Neural progenitor cell (in vitro differentiated cells): ENCODE measurements at regions not wholly inside any gene's neighbourhood (a gene's known extent, or its start where the extent isn't known, plus 50 kb on each side); places are given as distances from the start of the nearest gene placed in this dataset.

ENCODE experiments used
- DNase-seq: peaks from one replicate; pipeline ENCODE4 v3.0.0-alpha.2; 2016; ENCODE audit warnings: low spot score
- H2AFZ ChIP-seq: fragments of 200-600 bp; sonication (generic); replicated peaks from 2 replicates; pipeline ENCODE4 v1.6.1; 2016; ENCODE audit warnings: antibody characterized with exemption
- H3F3A ChIP-seq: fragments of 200-600 bp; sonication (generic); 2 replicates; pipeline ENCODE4 v1.6.1; 2016; ENCODE audit warnings: antibody characterized with exemption, low read depth
- H3K27ac ChIP-seq: fragments of 200-600 bp; sonication (generic); 2 replicates; pipeline ENCODE4 v1.5.1; 2016; ENCODE audit warnings: mild to moderate bottlenecking
- H3K27me3 ChIP-seq: fragments of 200-600 bp; sonication (generic); 2 replicates; pipeline ENCODE4 v1.6.1; 2016; ENCODE audit warnings: mild to moderate bottlenecking, moderate library complexity
- H3K36me3 ChIP-seq: fragments of 200-600 bp; sonication (generic); 2 replicates; pipeline ENCODE4 v1.5.1; 2016
- H3K4me1 ChIP-seq: fragments of 200-600 bp; sonication (generic); 2 replicates; pipeline ENCODE4 v1.6.1; 2016; ENCODE audit warnings: mixed run types
- H3K4me2 ChIP-seq: fragments of 200-600 bp; sonication (generic); 2 replicates; pipeline ENCODE4 v1.6.1; 2016
- H3K4me3 ChIP-seq: fragments of 200-600 bp; sonication (generic); 2 replicates; pipeline ENCODE4 v1.5.1; 2016
- H3K79me2 ChIP-seq: fragments of 200-600 bp; sonication (generic); 2 replicates; pipeline ENCODE4 v1.6.1; 2016; ENCODE audit warnings: low read depth
- H3K9ac ChIP-seq: fragments of 200-600 bp; sonication (generic); 2 replicates; pipeline ENCODE4 v1.6.1; 2016
- H3K9me3 ChIP-seq: fragments of 200-600 bp; sonication (generic); 2 replicates; pipeline ENCODE4 v1.5.1; 2016; ENCODE audit warnings: low read depth
- H4K20me1 ChIP-seq: fragments of 200-600 bp; sonication (generic); 2 replicates; pipeline ENCODE4 v1.6.1; 2016; ENCODE audit warnings: low read depth
- H3K27ac Mint-ChIP-seq: 3 replicates; pipeline ENCODE4 v1.8.0; 2021; ENCODE audit warnings: mixed read lengths
- H3K27me3 Mint-ChIP-seq: 2 replicates; pipeline ENCODE4 v1.8.0; 2022; ENCODE audit warnings: low read depth, mild to moderate bottlenecking, inconsistent platforms, moderate library complexity, mixed read lengths; ENCODE audit not compliant: insufficient read depth
- H3K36me3 Mint-ChIP-seq: 3 replicates; pipeline ENCODE4 v1.8.0; 2021; ENCODE audit warnings: mixed read lengths
- H3K4me1 Mint-ChIP-seq: 3 replicates; pipeline ENCODE4 v1.8.0; 2021; ENCODE audit warnings: mixed read lengths
- H3K4me3 Mint-ChIP-seq: 3 replicates; pipeline ENCODE4 v1.8.0; 2021; ENCODE audit warnings: mild to moderate bottlenecking, moderate library complexity, mixed read lengths
- H3K9me3 Mint-ChIP-seq: 3 replicates; pipeline ENCODE4 v1.8.0; 2020; ENCODE audit warnings: mixed read lengths
- EZH2 ChIP-seq: fragments of 200-600 bp; sonication (generic); IDR thresholded peaks from 2 replicates; pipeline ENCODE4 v1.6.1; 2017; ENCODE audit warnings: antibody characterized with exemption, mild to moderate bottlenecking, moderate library complexity
- EZH2phosphoT487 ChIP-seq: fragments of 200-600 bp; sonication (generic); IDR thresholded peaks from 2 replicates; pipeline ENCODE4 v1.6.1; 2017; ENCODE audit warnings: antibody characterized with exemption
- TF ChIP-seq, protein P1 (sequence below): fragments of 200-600 bp; sonication (generic); IDR thresholded peaks from 2 replicates; pipeline ENCODE4 v1.5.1; 2017; ENCODE audit warnings: antibody characterized with exemption, mild to moderate bottlenecking

- no peak overlapping the region for H3K4me3 Mint-ChIP-seq
- Histone ChIP-seq H3F3A (no peaks in the 10 kb centered on the region), H3K9ac (no peak overlapping the region), H3K4me1 (no peaks in the 10 kb centered on the region), H3K9me3 (no peaks in the 10 kb centered on the region), H3K79me2 (peaks cover 3% of the 10 kb centered on the region), H3K27me3 (no peaks in the 10 kb centered on the region), H3K36me3 (no peaks in the 10 kb centered on the region), H3K4me3 (no peak overlapping the region), H3K27ac (no peak overlapping the region), H4K20me1 (no peaks in the 10 kb centered on the region), H2AFZ (no peak overlapping the region), H3K4me2 (no peak overlapping the region)
- peaks cover 3% of the 10 kb centered on the region for H3K27me3 Mint-ChIP-seq
- H3K9me3 Mint-ChIP-seq: no peaks in the 10 kb centered on the region
- H3K36me3 Mint-ChIP-seq: no peaks in the 10 kb centered on the region
- H3K4me1 Mint-ChIP-seq: no peaks in the 10 kb centered on the region
- DNase-seq: no peak
- no peak overlapping the region for H3K27ac Mint-ChIP-seq
- TF ChIP-seq, protein P1, sequence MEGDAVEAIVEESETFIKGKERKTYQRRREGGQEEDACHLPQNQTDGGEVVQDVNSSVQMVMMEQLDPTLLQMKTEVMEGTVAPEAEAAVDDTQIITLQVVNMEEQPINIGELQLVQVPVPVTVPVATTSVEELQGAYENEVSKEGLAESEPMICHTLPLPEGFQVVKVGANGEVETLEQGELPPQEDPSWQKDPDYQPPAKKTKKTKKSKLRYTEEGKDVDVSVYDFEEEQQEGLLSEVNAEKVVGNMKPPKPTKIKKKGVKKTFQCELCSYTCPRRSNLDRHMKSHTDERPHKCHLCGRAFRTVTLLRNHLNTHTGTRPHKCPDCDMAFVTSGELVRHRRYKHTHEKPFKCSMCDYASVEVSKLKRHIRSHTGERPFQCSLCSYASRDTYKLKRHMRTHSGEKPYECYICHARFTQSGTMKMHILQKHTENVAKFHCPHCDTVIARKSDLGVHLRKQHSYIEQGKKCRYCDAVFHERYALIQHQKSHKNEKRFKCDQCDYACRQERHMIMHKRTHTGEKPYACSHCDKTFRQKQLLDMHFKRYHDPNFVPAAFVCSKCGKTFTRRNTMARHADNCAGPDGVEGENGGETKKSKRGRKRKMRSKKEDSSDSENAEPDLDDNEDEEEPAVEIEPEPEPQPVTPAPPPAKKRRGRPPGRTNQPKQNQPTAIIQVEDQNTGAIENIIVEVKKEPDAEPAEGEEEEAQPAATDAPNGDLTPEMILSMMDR: no peak
- TF ChIP-seq EZH2phosphoT487: no peak
- TF ChIP-seq EZH2: no peak
Measured at GRCh38 chr7:13708670-13709069, 280.8 kb downstream of the ETV1 start.

DNA sequence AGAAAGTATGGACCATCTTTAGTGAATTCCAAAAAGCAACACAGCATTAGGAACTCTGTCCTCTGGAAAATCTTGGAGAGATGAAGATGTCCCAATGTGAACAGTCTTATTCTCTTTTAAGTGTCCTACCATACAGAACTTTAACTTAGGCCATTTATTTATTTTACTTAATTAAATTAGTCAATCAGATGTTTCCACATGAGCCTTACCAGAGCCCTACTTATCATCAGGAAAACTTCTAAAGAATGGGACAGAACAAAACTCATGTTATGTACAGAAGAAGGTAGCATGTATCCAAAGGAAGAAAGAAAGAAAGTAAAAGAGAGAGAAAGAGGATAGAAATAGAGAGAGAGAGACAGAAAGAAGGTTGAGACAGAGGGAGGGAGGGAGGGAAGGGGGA lies 276.4 kb downstream of the ETV1 start:
- Histone ChIP-seq H3K4me2 (no peak overlapping the region), H3K4me3 (no peak overlapping the region), H3K36me3 (no peaks in the 10 kb centered on the region), H3K9me3 (peaks cover 4% of the 10 kb centered on the region), H3K79me2 (peaks cover under 1% of the 10 kb centered on the region), H3F3A (no peaks in the 10 kb centered on the region), H4K20me1 (no peaks in the 10 kb centered on the region), H3K4me1 (no peaks in the 10 kb centered on the region), H3K9ac (no peak overlapping the region), H2AFZ (no peak overlapping the region), H3K27me3 (no peaks in the 10 kb centered on the region), H3K27ac (no peak overlapping the region)
- no peak overlapping the region for H3K4me3 Mint-ChIP-seq
- DNase-seq: no peak
- no peaks in the 10 kb centered on the region for H3K9me3 Mint-ChIP-seq
- H3K36me3 Mint-ChIP-seq: no peaks in the 10 kb centered on the region
- TF ChIP-seq EZH2phosphoT487 (no peak), EZH2 (no peak)
- no peak overlapping the region for H3K27ac Mint-ChIP-seq
- no peaks in the 10 kb centered on the region for H3K4me1 Mint-ChIP-seq
- peaks cover 3% of the 10 kb centered on the region for H3K27me3 Mint-ChIP-seq

DNA sequence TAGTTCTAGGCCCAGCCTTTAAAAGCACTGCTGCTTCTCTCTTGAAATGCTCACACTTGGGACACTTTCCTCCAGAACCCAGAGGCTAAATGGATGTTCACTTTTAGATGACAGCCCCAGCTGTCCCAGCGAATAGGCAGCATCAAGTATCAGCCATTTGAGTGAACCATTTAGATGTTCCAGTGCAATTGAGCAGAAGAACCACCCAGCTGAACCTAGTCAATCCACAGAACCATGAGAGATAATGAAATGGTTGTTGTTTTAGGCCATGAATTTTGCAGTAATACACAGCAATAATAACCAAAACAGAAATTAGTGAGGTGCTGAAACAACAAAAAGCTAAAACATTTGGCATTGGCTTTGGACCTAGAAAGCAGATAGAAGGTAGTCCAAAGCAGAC lies 273.9 kb downstream of the ETV1 start:
- H3K27me3 ChIP-seq: no peaks in the 10 kb centered on the region
- H3K4me2 ChIP-seq: no peak overlapping the region
- DNase-seq: no peak
- TF ChIP-seq EZH2phosphoT487 (no peak), EZH2 (no peak)
- TF ChIP-seq, protein P1: no peak
- no peak overlapping the region for H3K4me3 Mint-ChIP-seq
- no peaks in the 10 kb centered on the region for H3F3A ChIP-seq
- no peak overlapping the region for H3K4me3 ChIP-seq
- H4K20me1 ChIP-seq: no peaks in the 10 kb centered on the region
- H2AFZ ChIP-seq: no peak overlapping the region
- no peaks in the 10 kb centered on the region for H3K79me2 ChIP-seq
- H3K27ac Mint-ChIP-seq: no peak overlapping the region
- no peak overlapping the region for H3K9ac ChIP-seq
- no peaks in the 10 kb centered on the region for H3K4me1 ChIP-seq
- no peak overlapping the region for H3K27ac ChIP-seq
- no peaks in the 10 kb centered on the region for H3K9me3 Mint-ChIP-seq
- H3K36me3 ChIP-seq: no peaks in the 10 kb centered on the region
- no peaks in the 10 kb centered on the region for H3K36me3 Mint-ChIP-seq
- no peaks in the 10 kb centered on the region for H3K4me1 Mint-ChIP-seq
- H3K9me3 ChIP-seq: peaks cover 4% of the 10 kb centered on the region
- H3K27me3 Mint-ChIP-seq: peaks cover 3% of the 10 kb centered on the region

DNA sequence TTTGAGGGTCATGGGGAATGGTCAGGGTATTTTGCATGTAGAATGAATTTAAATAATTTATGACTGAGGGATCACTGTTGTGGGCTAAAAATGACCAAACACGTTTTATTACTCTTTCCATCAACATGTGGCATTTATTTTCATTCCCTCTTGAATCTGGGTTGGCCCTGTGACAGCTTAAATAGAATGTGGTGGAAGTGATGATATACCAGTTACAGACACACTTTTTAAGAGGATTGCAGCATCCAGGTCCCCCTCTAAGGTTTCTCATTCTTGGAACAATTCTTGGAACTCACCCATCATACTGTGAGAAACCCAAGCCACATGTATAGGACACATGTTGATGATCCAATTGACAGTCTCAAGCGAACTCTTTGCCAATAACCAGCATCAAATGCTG lies 272.4 kb downstream of the ETV1 start:
- no peaks in the 10 kb centered on the region for H4K20me1 ChIP-seq
- no peaks in the 10 kb centered on the region for H3F3A ChIP-seq
- no peaks in the 10 kb centered on the region for H3K4me1 ChIP-seq
- TF ChIP-seq, protein P1: no peak
- TF ChIP-seq EZH2 (no peak), EZH2phosphoT487 (no peak)
- Mint-ChIP-seq H3K27ac (no peak overlapping the region), H3K36me3 (no peaks in the 10 kb centered on the region), H3K4me3 (no peak overlapping the region), H3K4me1 (no peaks in the 10 kb centered on the region), H3K27me3 (peaks cover 3% of the 10 kb centered on the region), H3K9me3 (no peaks in the 10 kb centered on the region)
- H3K27ac ChIP-seq: no peak overlapping the region
- H3K4me2 ChIP-seq: no peak overlapping the region
- H3K9me3 ChIP-seq: peaks cover 4% of the 10 kb centered on the region
- no peaks in the 10 kb centered on the region for H3K79me2 ChIP-seq
- no peak overlapping the region for H2AFZ ChIP-seq
- no peaks in the 10 kb centered on the region for H3K36me3 ChIP-seq
- DNase-seq: no peak
- no peaks in the 10 kb centered on the region for H3K27me3 ChIP-seq
- no peak overlapping the region for H3K9ac ChIP-seq
- H3K4me3 ChIP-seq: no peak overlapping the region
